DOHH2 (cell line): ENCODE measurements at regions not wholly inside any gene's neighbourhood (a gene's known extent, or its start where the extent isn't known, plus 50 kb on each side); places are given as distances from the start of the nearest gene placed in this dataset.

Source experiments
- EZH2phosphoT487 ChIP-seq: fragments of 200-600 bp; sonication (generic); IDR thresholded peaks from 2 replicates; pipeline ENCODE4 v1.6.1; 2017; ENCODE audit warnings: borderline replicate concordance, mild to moderate bottlenecking, antibody characterized with exemption, low read length, moderate library complexity, mixed read lengths
- TF ChIP-seq, protein P1 (sequence below): fragments of 200-600 bp; sonication (generic); IDR thresholded peaks from one replicate; pipeline ENCODE4 v1.5.1; 2014; ENCODE audit warnings: antibody characterized with exemption, mild to moderate bottlenecking, low read depth, low read length; ENCODE audit not compliant: poor library complexity, severe bottlenecking

DNA sequence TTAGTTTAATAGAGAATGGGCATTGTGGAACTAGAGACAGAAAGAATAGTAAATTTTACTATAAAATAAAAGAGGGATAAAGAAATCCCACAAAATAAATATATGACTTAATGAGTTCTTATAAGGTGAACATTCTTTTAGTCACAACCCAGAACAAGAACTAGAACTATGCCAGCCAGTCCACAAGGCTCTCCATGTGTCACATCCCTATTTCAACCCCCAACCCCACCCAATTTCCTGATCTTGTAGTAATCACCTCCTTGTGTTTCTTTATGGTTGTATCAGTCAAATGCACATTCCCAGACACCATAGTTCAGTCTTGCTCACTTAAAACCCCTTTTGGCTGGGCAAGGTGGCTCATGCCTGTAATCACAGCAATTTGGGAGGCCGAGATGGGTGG lies 662.3 kb upstream of the CAMK1G start:
- TF ChIP-seq EZH2phosphoT487, result no peak
- TF ChIP-seq, protein P1, sequence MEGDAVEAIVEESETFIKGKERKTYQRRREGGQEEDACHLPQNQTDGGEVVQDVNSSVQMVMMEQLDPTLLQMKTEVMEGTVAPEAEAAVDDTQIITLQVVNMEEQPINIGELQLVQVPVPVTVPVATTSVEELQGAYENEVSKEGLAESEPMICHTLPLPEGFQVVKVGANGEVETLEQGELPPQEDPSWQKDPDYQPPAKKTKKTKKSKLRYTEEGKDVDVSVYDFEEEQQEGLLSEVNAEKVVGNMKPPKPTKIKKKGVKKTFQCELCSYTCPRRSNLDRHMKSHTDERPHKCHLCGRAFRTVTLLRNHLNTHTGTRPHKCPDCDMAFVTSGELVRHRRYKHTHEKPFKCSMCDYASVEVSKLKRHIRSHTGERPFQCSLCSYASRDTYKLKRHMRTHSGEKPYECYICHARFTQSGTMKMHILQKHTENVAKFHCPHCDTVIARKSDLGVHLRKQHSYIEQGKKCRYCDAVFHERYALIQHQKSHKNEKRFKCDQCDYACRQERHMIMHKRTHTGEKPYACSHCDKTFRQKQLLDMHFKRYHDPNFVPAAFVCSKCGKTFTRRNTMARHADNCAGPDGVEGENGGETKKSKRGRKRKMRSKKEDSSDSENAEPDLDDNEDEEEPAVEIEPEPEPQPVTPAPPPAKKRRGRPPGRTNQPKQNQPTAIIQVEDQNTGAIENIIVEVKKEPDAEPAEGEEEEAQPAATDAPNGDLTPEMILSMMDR, result no peak
